DND-41 (cell line): ENCODE measurements at regions not wholly inside any gene's neighbourhood (a gene's known extent, or its start where the extent isn't known, plus 50 kb on each side); places are given as distances from the start of the nearest gene placed in this dataset.

Experiments
- ATAC-seq: fragments of 200-7000 bp; cut with Tn5 transposase; 3 replicates; pipeline ENCODE4 v1.9.1; 2021; ENCODE audit warnings: low read depth; ENCODE audit not compliant: insufficient read depth
- DNase-seq: peaks from one replicate; pipeline ENCODE4 v3.0.0-alpha.2; 2020
- H2AFZ ChIP-seq: 2 replicates; pipeline ENCODE4 v1.6.0; 2012; ENCODE audit warnings: low read depth, low read length
- H3K27ac ChIP-seq: 2 replicates; pipeline ENCODE4 v1.5.1; 2012; ENCODE audit warnings: low read length, inconsistent platforms
- H3K27me3 ChIP-seq: fragments of 200-600 bp; sonication (generic); 2 replicates; pipeline ENCODE4 v1.6.0; 2012; ENCODE audit warnings: low read length, mild to moderate bottlenecking, inconsistent platforms; ENCODE audit not compliant: insufficient read depth, poor library complexity
- H3K36me3 ChIP-seq: 2 replicates; pipeline ENCODE4 v1.5.1; 2012; ENCODE audit warnings: low read length, inconsistent platforms; ENCODE audit not compliant: insufficient read depth
- H3K4me1 ChIP-seq: 2 replicates; pipeline ENCODE4 v1.5.1; 2012; ENCODE audit warnings: mild to moderate bottlenecking, low read length; ENCODE audit not compliant: insufficient read depth
- H3K4me2 ChIP-seq: 2 replicates; pipeline ENCODE4 v1.6.0; 2012; ENCODE audit warnings: mild to moderate bottlenecking, moderate library complexity, low read length, inconsistent platforms; ENCODE audit not compliant: insufficient read depth
- H3K4me3 ChIP-seq, 2 experiments: fragments of 200-600 bp in 1 of 2; shearing (Covaris generic) in 1 of 2; 2 replicates each; pipeline ENCODE4 v1.5.1; 2012 to 2016; ENCODE audit warnings: inconsistent platforms in 2 of 2, low read length in 2 of 2, mild to moderate bottlenecking in 2 of 2, low read depth in 1 of 2, moderate library complexity in 1 of 2
- H3K79me2 ChIP-seq: 2 replicates; pipeline ENCODE4 v1.6.0; 2012; ENCODE audit warnings: low read length, inconsistent platforms; ENCODE audit not compliant: insufficient read depth
- H3K9ac ChIP-seq: 2 replicates; pipeline ENCODE4 v1.6.0; 2012; ENCODE audit warnings: low read depth, mild to moderate bottlenecking, inconsistent platforms, low read length, moderate library complexity
- H3K9me3 ChIP-seq: 2 replicates; pipeline ENCODE4 v1.5.1; 2012; ENCODE audit warnings: low read length, moderate library complexity, mild to moderate bottlenecking, inconsistent platforms; ENCODE audit not compliant: insufficient read depth, severe bottlenecking
- H4K20me1 ChIP-seq: 2 replicates; pipeline ENCODE4 v1.6.0; 2012; ENCODE audit warnings: low read length; ENCODE audit not compliant: insufficient read depth
- EZH2 ChIP-seq: IDR thresholded peaks from 3 replicates; pipeline ENCODE4 v1.6.1; 2012; ENCODE audit warnings: borderline replicate concordance, low read depth, mild to moderate bottlenecking, moderate library complexity, low read length, inconsistent platforms; ENCODE audit not compliant: severe bottlenecking
- TF ChIP-seq, protein P1 (sequence below): IDR thresholded peaks from 2 replicates; pipeline ENCODE4 v1.5.1; 2012; ENCODE audit warnings: borderline replicate concordance, low read length, moderate library complexity, mild to moderate bottlenecking; ENCODE audit not compliant: poor library complexity, severe bottlenecking; ENCODE audit errors: extremely low read depth

- Histone ChIP-seq H2AFZ (no peak overlapping the region), H3K4me3 (no peak overlapping the region), H3K36me3 (no peaks in the 10 kb centered on the region), H3K79me2 (no peaks in the 10 kb centered on the region), H3K27ac (no peak overlapping the region), H3K4me1 (no peaks in the 10 kb centered on the region), H3K4me2 (no peak overlapping the region), H4K20me1 (no peaks in the 10 kb centered on the region), H3K27me3 (no peaks in the 10 kb centered on the region), H3K9ac (no peak overlapping the region), H3K9me3 (no peaks in the 10 kb centered on the region)
- no peak for DNase-seq
- ATAC-seq: no peak
- TF ChIP-seq, protein P1, sequence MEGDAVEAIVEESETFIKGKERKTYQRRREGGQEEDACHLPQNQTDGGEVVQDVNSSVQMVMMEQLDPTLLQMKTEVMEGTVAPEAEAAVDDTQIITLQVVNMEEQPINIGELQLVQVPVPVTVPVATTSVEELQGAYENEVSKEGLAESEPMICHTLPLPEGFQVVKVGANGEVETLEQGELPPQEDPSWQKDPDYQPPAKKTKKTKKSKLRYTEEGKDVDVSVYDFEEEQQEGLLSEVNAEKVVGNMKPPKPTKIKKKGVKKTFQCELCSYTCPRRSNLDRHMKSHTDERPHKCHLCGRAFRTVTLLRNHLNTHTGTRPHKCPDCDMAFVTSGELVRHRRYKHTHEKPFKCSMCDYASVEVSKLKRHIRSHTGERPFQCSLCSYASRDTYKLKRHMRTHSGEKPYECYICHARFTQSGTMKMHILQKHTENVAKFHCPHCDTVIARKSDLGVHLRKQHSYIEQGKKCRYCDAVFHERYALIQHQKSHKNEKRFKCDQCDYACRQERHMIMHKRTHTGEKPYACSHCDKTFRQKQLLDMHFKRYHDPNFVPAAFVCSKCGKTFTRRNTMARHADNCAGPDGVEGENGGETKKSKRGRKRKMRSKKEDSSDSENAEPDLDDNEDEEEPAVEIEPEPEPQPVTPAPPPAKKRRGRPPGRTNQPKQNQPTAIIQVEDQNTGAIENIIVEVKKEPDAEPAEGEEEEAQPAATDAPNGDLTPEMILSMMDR: no peak
- TF ChIP-seq EZH2: no peak
These were observed 212.9 kb downstream of the MTX2 start for GRCh38 chr2:176482107-176482506.

GRCh38 chr2:176483476-176483875 lies 214.2 kb downstream of the MTX2 start:
- TF ChIP-seq, protein P1: no peak
- no peaks in the 10 kb centered on the region for H3K36me3 ChIP-seq
- ATAC-seq: no peak
- no peaks in the 10 kb centered on the region for H3K27me3 ChIP-seq
- no peak overlapping the region for H2AFZ ChIP-seq
- no peak overlapping the region for H3K27ac ChIP-seq
- H3K4me3 ChIP-seq: no peak overlapping the region
- DNase-seq: no peak
- H3K9me3 ChIP-seq: no peaks in the 10 kb centered on the region
- H4K20me1 ChIP-seq: no peaks in the 10 kb centered on the region
- no peak overlapping the region for H3K4me2 ChIP-seq
- H3K79me2 ChIP-seq: no peaks in the 10 kb centered on the region
- no peaks in the 10 kb centered on the region for H3K4me1 ChIP-seq
- no peak overlapping the region for H3K9ac ChIP-seq

- no peaks in the 10 kb centered on the region for H4K20me1 ChIP-seq
- no peak overlapping the region for H3K4me2 ChIP-seq
- peaks cover 3% of the 10 kb centered on the region for H3K4me1 ChIP-seq
- no peaks in the 10 kb centered on the region for H3K27me3 ChIP-seq
- no peaks in the 10 kb centered on the region for H3K79me2 ChIP-seq
- H3K9ac ChIP-seq: no peak overlapping the region
- no peak overlapping the region for H3K27ac ChIP-seq
- H3K36me3 ChIP-seq: no peaks in the 10 kb centered on the region
- no peak for ATAC-seq
- TF ChIP-seq, protein P1: no peak
- no peaks in the 10 kb centered on the region for H3K9me3 ChIP-seq
- H2AFZ ChIP-seq: no peak overlapping the region
- H3K4me3 ChIP-seq: no peak overlapping the region
- no peak for DNase-seq
These were observed 214.8 kb downstream of the MTX2 start for GRCh38 chr2:176483901-176484568.

GRCh38 chr2:176484838-176485237 lies 215.6 kb downstream of the MTX2 start:
- H3K79me2 ChIP-seq: no peaks in the 10 kb centered on the region
- no peaks in the 10 kb centered on the region for H3K9me3 ChIP-seq
- H3K4me1 ChIP-seq: peaks cover 11% of the 10 kb centered on the region
- no peaks in the 10 kb centered on the region for H4K20me1 ChIP-seq
- DNase-seq (no peak), ATAC-seq (no peak)
- TF ChIP-seq, protein P1: no peak
- no peak for TF ChIP-seq EZH2
- no peak overlapping the region for H2AFZ ChIP-seq
- H3K4me2 ChIP-seq: no peak overlapping the region
- no peak overlapping the region for H3K27ac ChIP-seq
- H3K27me3 ChIP-seq: no peaks in the 10 kb centered on the region
- H3K36me3 ChIP-seq: no peaks in the 10 kb centered on the region
- no peak overlapping the region for H3K4me3 ChIP-seq
- no peak overlapping the region for H3K9ac ChIP-seq
